GM19035 (cell line): ENCODE measurements at regions not wholly inside any gene's neighbourhood (a gene's known extent, or its start where the extent isn't known, plus 50 kb on each side); places are given as distances from the start of the nearest gene placed in this dataset.
A peak's percentile ranks its signal among the peaks of the same experiment; 100 is the strongest.
"Not testable (repeated sequence)": the region's sequence is repeated elsewhere in the genome, so short reads cannot be mapped to it uniquely, and the experiment has no call there.

Source experiments
- ATAC-seq: cut with Tn5 transposase; IDR thresholded peaks from one replicate; pipeline ENCODE4 v1.9.1; 2021; ENCODE audit not compliant: unreplicated experiment

- ATAC-seq = no peak
Observed at GRCh38 chr1:199553104-199553503, 474.4 kb upstream of the NR5A2 start.

GRCh38 chr1:199561334-199561733 lies 466.2 kb upstream of the NR5A2 start:
- ATAC-seq = no peak

GRCh38 chr1:199573047-199573446 lies 454.5 kb upstream of the NR5A2 start:
- ATAC-seq = no peak

GRCh38 chr1:199574950-199575349 lies 452.6 kb upstream of the NR5A2 start:
- ATAC-seq = no peak

GRCh38 chr1:199580300-199580699 lies 447.2 kb upstream of the NR5A2 start:
- no peak for ATAC-seq

GRCh38 chr1:199585392-199585791 lies 442.1 kb upstream of the NR5A2 start:
- ATAC-seq = no peak

- ATAC-seq = peak; percentile 83
Observed at GRCh38 chr1:199590708-199591107, 436.8 kb upstream of the NR5A2 start.

- ATAC-seq = no peak
Observed at GRCh38 chr1:199591468-199591867, 436.0 kb upstream of the NR5A2 start.

- no peak for ATAC-seq
Observed at GRCh38 chr1:199593475-199593874, 434.0 kb upstream of the NR5A2 start.

- ATAC-seq = not testable (repeated sequence)
Observed at GRCh38 chr1:199596448-199596847, 431.1 kb upstream of the NR5A2 start.

GRCh38 chr1:199597152-199597551 lies 430.4 kb upstream of the NR5A2 start:
- no peak for ATAC-seq

- ATAC-seq = no peak
Observed at GRCh38 chr1:199608414-199608813, 419.1 kb upstream of the NR5A2 start.

- no peak for ATAC-seq
Observed at GRCh38 chr1:199612976-199613774, 414.3 kb upstream of the NR5A2 start.

GRCh38 chr1:199616947-199617346 lies 410.6 kb upstream of the NR5A2 start:
- no peak for ATAC-seq

- ATAC-seq = no peak
Observed at GRCh38 chr1:199619223-199619622, 408.3 kb upstream of the NR5A2 start.

GRCh38 chr1:199626228-199626627 lies 401.3 kb upstream of the NR5A2 start:
- ATAC-seq = not testable (repeated sequence)

- no peak for ATAC-seq
Observed at GRCh38 chr1:199629624-199630023, 397.9 kb upstream of the NR5A2 start.

GRCh38 chr1:199639453-199639852 lies 388.1 kb upstream of the NR5A2 start:
- no peak for ATAC-seq

GRCh38 chr1:199641531-199641930 lies 386.0 kb upstream of the NR5A2 start:
- no peak for ATAC-seq

GRCh38 chr1:199644912-199645311 lies 382.6 kb upstream of the NR5A2 start:
- ATAC-seq = no peak

GRCh38 chr1:199646761-199647160 lies 380.7 kb upstream of the NR5A2 start:
- no peak for ATAC-seq

GRCh38 chr1:199657449-199657848 lies 370.1 kb upstream of the NR5A2 start:
- ATAC-seq = no peak

- ATAC-seq = no peak
Observed at GRCh38 chr1:199660071-199660470, 367.4 kb upstream of the NR5A2 start.
